Neuronal stem cell (in vitro differentiated cells): ENCODE measurements at regions not wholly inside any gene's neighbourhood (a gene's known extent, or its start where the extent isn't known, plus 50 kb on each side); places are given as distances from the start of the nearest gene placed in this dataset.
"Not testable (repeated sequence)": the region's sequence is repeated elsewhere in the genome, so short reads cannot be mapped to it uniquely, and the experiment has no call there.

Source experiments
- DNase-seq: peaks from one replicate; pipeline ENCODE4 v3.0.0-alpha.2; 2013; ENCODE audit warnings: low spot score
- H2AFZ ChIP-seq: one replicate; pipeline ENCODE4 v1.6.1; 2013; ENCODE audit warnings: mild to moderate bottlenecking, low read length, inconsistent platforms
- H2AK5ac ChIP-seq: 2 replicates; pipeline ENCODE4 v1.6.1; 2013; ENCODE audit warnings: low read depth, mild to moderate bottlenecking, inconsistent platforms, low read length, moderate library complexity, mixed read lengths
- H2BK120ac ChIP-seq: 2 replicates; pipeline ENCODE4 v1.6.1; 2013; ENCODE audit warnings: low read depth, mild to moderate bottlenecking, inconsistent platforms, low read length, moderate library complexity, mixed read lengths
- H2BK12ac ChIP-seq: one replicate; pipeline ENCODE4 v1.6.1; 2013; ENCODE audit warnings: low read length, inconsistent platforms
- H2BK15ac ChIP-seq: 2 replicates; pipeline ENCODE4 v1.6.1; 2013; ENCODE audit warnings: mild to moderate bottlenecking, low read length, inconsistent platforms, mixed read lengths
- H2BK5ac ChIP-seq: one replicate; pipeline ENCODE4 v1.6.1; 2013; ENCODE audit warnings: inconsistent platforms, mild to moderate bottlenecking, low read length, moderate library complexity
- H3K14ac ChIP-seq: one replicate; pipeline ENCODE4 v1.6.1; 2013; ENCODE audit warnings: low read length, inconsistent platforms
- H3K18ac ChIP-seq: 2 replicates; pipeline ENCODE4 v1.6.1; 2013; ENCODE audit warnings: low read length, inconsistent platforms
- H3K23ac ChIP-seq: 2 replicates; pipeline ENCODE4 v1.6.1; 2013; ENCODE audit warnings: low read depth, mild to moderate bottlenecking, mixed read lengths, low read length, inconsistent platforms; ENCODE audit not compliant: poor library complexity
- H3K27ac ChIP-seq: replicated peaks from 3 replicates; pipeline ENCODE4 v1.5.1; 2013; ENCODE audit warnings: low read length, inconsistent platforms
- H3K27me3 ChIP-seq, 3 experiments: 2 replicates each; pipeline ENCODE4 v1.6.1; 2013; ENCODE audit warnings: low read length in 3 of 3, mild to moderate bottlenecking in 2 of 3, inconsistent platforms in 1 of 3, low read depth in 1 of 3, mixed read lengths in 1 of 3, moderate library complexity in 1 of 3; ENCODE audit not compliant: control insufficient read depth in 3 of 3, insufficient read depth in 3 of 3
- H3K36me3 ChIP-seq, 2 donors: replicated peaks in 1 of 2; 2 replicates each; pipeline ENCODE4 v1.6.1; 2013; ENCODE audit warnings: low read length in 2 of 2; ENCODE audit not compliant: control insufficient read depth in 2 of 2, insufficient read depth in 2 of 2
- H3K4ac ChIP-seq: 2 replicates; pipeline ENCODE4 v1.6.1; 2013; ENCODE audit warnings: inconsistent platforms, mild to moderate bottlenecking, low read length, moderate library complexity
- H3K4me1 ChIP-seq, 2 donors: 1 replicate in 1 of 2; 2 replicates in 1 of 2; pipeline ENCODE4 v1.6.1; 2013; ENCODE audit warnings: low read length in 2 of 2, low read depth in 1 of 2; ENCODE audit not compliant: control insufficient read depth in 2 of 2, insufficient read depth in 1 of 2
- H3K4me2 ChIP-seq: one replicate; pipeline ENCODE4 v1.6.1; 2013; ENCODE audit warnings: mild to moderate bottlenecking, low read length, inconsistent platforms; ENCODE audit not compliant: insufficient read depth, poor library complexity, severe bottlenecking
- H3K4me3 ChIP-seq, 2 donors: 2 replicates each; pipeline ENCODE4 v1.5.1; 2013; ENCODE audit warnings: low read length in 2 of 2, mild to moderate bottlenecking in 2 of 2, inconsistent platforms in 1 of 2, moderate library complexity in 1 of 2
- H3K79me1 ChIP-seq: one replicate; pipeline ENCODE4 v1.6.1; 2013; ENCODE audit warnings: low read depth, mild to moderate bottlenecking, inconsistent platforms, low read length, moderate library complexity
- H3K9ac ChIP-seq: one replicate; pipeline ENCODE4 v1.6.1; 2013; ENCODE audit warnings: mild to moderate bottlenecking, low read depth, low read length, inconsistent platforms; ENCODE audit not compliant: poor library complexity
- H3K9me3 ChIP-seq, 2 donors: replicated peaks in 1 of 2; 2 replicates each; pipeline versions ENCODE3 to v1.6.1; 2013; ENCODE audit warnings: low read length in 2 of 2, mild to moderate bottlenecking in 2 of 2, inconsistent platforms in 1 of 2, low read depth in 1 of 2, mixed read lengths in 1 of 2, moderate library complexity in 1 of 2; ENCODE audit not compliant: control insufficient read depth in 2 of 2, insufficient read depth in 1 of 2
- H4K8ac ChIP-seq: one replicate; pipeline ENCODE4 v1.6.1; 2013; ENCODE audit warnings: low read depth, mild to moderate bottlenecking, inconsistent platforms, low read length, moderate library complexity
- H4K91ac ChIP-seq: one replicate; pipeline ENCODE4 v1.6.1; 2013; ENCODE audit warnings: low read length, low read depth, mild to moderate bottlenecking, inconsistent platforms; ENCODE audit not compliant: poor library complexity
- WGBS, 2 donors: extraction: QIAGEN DNeasy Blood & Tissue Kit; methylation state at CpG; one replicate each; pipeline ENCODE4 v1.1.7; 2013; ENCODE audit warnings: missing lambda C conversion rate in 2 of 2, mixed read lengths in 1 of 2; ENCODE audit not compliant: insufficient read length in 2 of 2, insufficient replicate concordance in 1 of 2; ENCODE audit errors: extremely low coverage in 2 of 2; 5-methylcytosine and 5-hydroxymethylcytosine counted together

DNA sequence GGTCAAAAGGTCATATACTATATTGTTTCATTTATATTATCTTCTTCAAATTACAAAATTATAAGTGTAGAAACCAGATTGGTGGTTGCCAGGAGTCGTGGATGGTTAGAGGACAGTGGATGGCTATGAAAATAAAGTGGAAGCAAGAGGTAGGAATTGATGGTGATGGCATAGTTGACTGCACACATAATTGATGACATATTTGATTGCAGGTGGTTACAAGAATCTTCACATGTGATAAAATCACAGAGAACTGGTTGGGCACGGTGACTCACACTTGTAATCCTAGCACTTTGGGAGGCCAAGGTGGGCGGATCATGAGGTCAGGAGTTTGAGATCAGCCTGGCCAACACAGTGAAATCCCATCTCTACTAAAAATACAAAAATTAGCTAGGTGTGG is 723.6 kb downstream of the RFPL4B start:
- not testable (repeated sequence) for H2BK12ac ChIP-seq, H3K23ac ChIP-seq, H3K14ac ChIP-seq, H3K4ac ChIP-seq, H2AFZ ChIP-seq, H3K4me3 ChIP-seq, H2BK120ac ChIP-seq, H3K18ac ChIP-seq, H3K79me1 ChIP-seq, H3K27ac ChIP-seq, H4K91ac ChIP-seq, H2BK5ac ChIP-seq, H2AK5ac ChIP-seq, H3K4me2 ChIP-seq, DNase-seq, H2BK15ac ChIP-seq, H3K9ac ChIP-seq, H4K8ac ChIP-seq, H3K27me3 ChIP-seq, H3K36me3 ChIP-seq
- H3K4me1 ChIP-seq = peaks cover 3 to 22% of the 10 kb centered on the region in 2 donors
- peaks cover 0 to 22% of the 10 kb centered on the region in 2 donors for H3K9me3 ChIP-seq
- no CpG with 5 or more reads among the region's 3 CpGs for WGBS, 2 donors

GRCh38 chr6:113073611-113074191 is 726.6 kb downstream of the RFPL4B start:
- no peaks in the 10 kb centered on the region for H3K36me3 ChIP-seq
- H3K18ac ChIP-seq = no peak overlapping the region
- no peaks in the 10 kb centered on the region for H3K79me1 ChIP-seq
- no peak overlapping the region for H3K9ac ChIP-seq
- no peak overlapping the region for H2AK5ac ChIP-seq
- H2AFZ ChIP-seq = no peak overlapping the region
- WGBS, 2 donors = no CpG with 5 or more reads among the region's 1 CpG
- H3K27ac ChIP-seq = no peak overlapping the region
- no peak overlapping the region for H2BK5ac ChIP-seq
- H3K23ac ChIP-seq = no peak overlapping the region
- H3K14ac ChIP-seq = no peak overlapping the region
- H3K9me3 ChIP-seq = peaks cover 0 to 22% of the 10 kb centered on the region in 2 donors
- H4K8ac ChIP-seq = no peak overlapping the region
- H3K4me3 ChIP-seq = no peak overlapping the region
- H2BK15ac ChIP-seq = no peak overlapping the region
- no peak overlapping the region for H3K4me2 ChIP-seq
- DNase-seq = no peak
- no peak overlapping the region for H2BK12ac ChIP-seq
- no peak overlapping the region for H2BK120ac ChIP-seq
- H3K4me1 ChIP-seq = peaks cover under 1 to 2% of the 10 kb centered on the region in 2 donors
- H4K91ac ChIP-seq = no peak overlapping the region
- H3K4ac ChIP-seq = no peak overlapping the region
- no peaks in the 10 kb centered on the region for H3K27me3 ChIP-seq

GRCh38 chr6:113076116-113076515 is 729.0 kb downstream of the RFPL4B start:
- H3K36me3 ChIP-seq = no peaks in the 10 kb centered on the region
- no peak overlapping the region for H3K9ac ChIP-seq
- H2BK15ac ChIP-seq = no peak overlapping the region
- peaks cover 0 to 10% of the 10 kb centered on the region in 2 donors for H3K9me3 ChIP-seq
- no peak overlapping the region for H3K4ac ChIP-seq
- no peak overlapping the region for H3K18ac ChIP-seq
- H4K8ac ChIP-seq = no peak overlapping the region
- no peaks in the 10 kb centered on the region for H3K27me3 ChIP-seq
- H3K4me1 ChIP-seq = peaks cover 0 to 2% of the 10 kb centered on the region in 2 donors
- no peak overlapping the region for H2BK120ac ChIP-seq
- H2BK5ac ChIP-seq = no peak overlapping the region
- no peaks in the 10 kb centered on the region for H3K79me1 ChIP-seq
- no peak overlapping the region for H3K4me3 ChIP-seq
- no CpG with 5 or more reads among the region's 3 CpGs for WGBS, 2 donors
- no peak overlapping the region for H3K27ac ChIP-seq
- H3K4me2 ChIP-seq = no peak overlapping the region
- DNase-seq = no peak
- H2AK5ac ChIP-seq = no peak overlapping the region
- no peak overlapping the region for H3K23ac ChIP-seq
- no peak overlapping the region for H2BK12ac ChIP-seq
- H2AFZ ChIP-seq = peak overlapping the region; percentile 39
- H3K14ac ChIP-seq = no peak overlapping the region
- no peak overlapping the region for H4K91ac ChIP-seq

- Histone ChIP-seq H3K27me3 (no peaks in the 10 kb centered on the region), H2BK5ac (no peak overlapping the region), H3K4me1 (peaks cover 0 to 2% of the 10 kb centered on the region in 2 donors), H3K23ac (no peak overlapping the region), H3K9me3 (peaks cover 0 to 7% of the 10 kb centered on the region in 2 donors), H3K9ac (no peak overlapping the region), H2BK120ac (no peak overlapping the region), H3K4me3 (no peak overlapping the region), H2AK5ac (no peak overlapping the region), H4K8ac (no peak overlapping the region), H3K36me3 (no peaks in the 10 kb centered on the region), H3K27ac (no peak overlapping the region), H2BK15ac (no peak overlapping the region), H3K14ac (no peak overlapping the region), H3K18ac (no peak overlapping the region), H2BK12ac (no peak overlapping the region), H3K4ac (no peak overlapping the region), H2AFZ (peak overlapping the region; percentile 39), H3K79me1 (no peaks in the 10 kb centered on the region), H4K91ac (no peak overlapping the region), H3K4me2 (no peak overlapping the region)
- no CpG with 5 or more reads among the region's 1 CpG for WGBS, 2 donors
- no peak for DNase-seq
Observed at GRCh38 chr6:113076816-113077215, 729.7 kb downstream of the RFPL4B start.
